GM12874 (cell line): ENCODE measurements at regions not wholly inside any gene's neighbourhood (a gene's known extent, or its start where the extent isn't known, plus 50 kb on each side); places are given as distances from the start of the nearest gene placed in this dataset.

Experiments
- CTCF ChIP-seq: IDR thresholded peaks from 2 replicates; pipeline ENCODE4 v1.5.1; 2011; ENCODE audit warnings: low read depth, mild to moderate bottlenecking, control low read depth, low read length, moderate library complexity; ENCODE audit not compliant: insufficient read depth

- TF ChIP-seq CTCF = no peak
Measured at GRCh38 chr7:65453341-65454030, 79.8 kb downstream of the ZNF92 start.

- no peak for TF ChIP-seq CTCF
Measured at GRCh38 chr7:65454469-65454868, 80.8 kb downstream of the ZNF92 start.

- TF ChIP-seq CTCF = no peak
Measured at GRCh38 chr7:65457705-65458104, 84.0 kb downstream of the ZNF92 start.

GRCh38 chr7:65459438-65459837, 85.8 kb downstream of the ZNF92 start:
- TF ChIP-seq CTCF = no peak

- no peak for TF ChIP-seq CTCF
Measured at GRCh38 chr7:65462148-65462716, 88.6 kb downstream of the ZNF92 start.

GRCh38 chr7:65463184-65463583, 89.5 kb downstream of the ZNF92 start:
- no peak for TF ChIP-seq CTCF

GRCh38 chr7:65471587-65471986, 97.9 kb downstream of the ZNF92 start:
- no peak for TF ChIP-seq CTCF
